HCT116 (cell line): ENCODE measurements at regions not wholly inside any gene's neighbourhood (a gene's known extent, or its start where the extent isn't known, plus 50 kb on each side); places are given as distances from the start of the nearest gene placed in this dataset.

Experiments used
- ATAC-seq: fragments of 200-7000 bp; cut with Tn5 transposase; 2 replicates; pipeline ENCODE4 v1.9.1; 2020; ENCODE audit warnings: mild to moderate bottlenecking, moderate library complexity
- BruUV-seq: library from RNA; stranded (reverse); fragments of 400-500 nt; replicated peaks from 2 replicates; lab custom pipeline; 2021; lab: Mats Ljungman, UMichigan
- CTCF ChIA-PET: fragments of 300-600 bp; sonication (Branson Sonifier 250); formaldehyde crosslinking; loops from one replicate; lab custom pipeline; 2021; ENCODE audit warnings: antibody characterized with exemption; lab: Charles Lee
- POLR2A ChIA-PET: fragments of 300-600, 350-600 bp; sonication (Branson Sonifier 250); formaldehyde crosslinking; loops from one replicate; lab custom pipeline; 2021; ENCODE audit warnings: antibody characterized with exemption; lab: Charles Lee
- RAD21 ChIA-PET, 2 experiments: fragments of 300-600 bp; sonication (Branson Sonifier 250); formaldehyde crosslinking; loops; one replicate each; lab custom pipeline; 2023; ENCODE audit warnings: low total read pairs in 2 of 2; ENCODE audit not compliant: uncharacterized antibody in 2 of 2, unreplicated experiment in 2 of 2, low non-redundant PET in 1 of 2; lab: Charles Lee
- DNase-seq: peaks from one replicate; pipeline ENCODE4 v3.0.0-alpha.2; 2010; ENCODE audit warnings: low read depth, low spot score
- H2AFZ ChIP-seq: fragments of 200-600 bp; shearing (Covaris generic), sonication (generic); 2 replicates; pipeline ENCODE4 v1.6.1; 2017; ENCODE audit warnings: low read depth, mixed run types, mixed read lengths, antibody characterized with exemption, low read length; ENCODE audit not compliant: poor library complexity, severe bottlenecking
- H3K27ac ChIP-seq: 2 replicates; pipeline ENCODE4 v1.5.1; 2012; ENCODE audit warnings: low read depth, low read length
- H3K27me3 ChIP-seq: fragments of 200-600 bp; sonication (generic); 2 replicates; pipeline ENCODE4 v1.6.1; 2016; ENCODE audit warnings: mixed run types, low read length, mixed read lengths; ENCODE audit not compliant: insufficient read depth
- H3K36me3 ChIP-seq, 2 experiments: fragments of 200-500 bp in 1 of 2; fragments of 200-600 bp in 1 of 2; sonication (Bioruptor generic) in 1 of 2; sonication (generic) in 1 of 2; 2 replicates each; pipeline versions ENCODE4 v1.5.1 to v1.6.1; 2014 to 2016; ENCODE audit warnings: low read length in 2 of 2, inconsistent platforms in 1 of 2, mixed read lengths in 1 of 2, mixed run types in 1 of 2; ENCODE audit not compliant: insufficient read depth in 2 of 2, control insufficient read depth in 1 of 2
- H3K4me1 ChIP-seq, 2 experiments: fragments of 200-600 bp in 1 of 2; sonication (generic) in 1 of 2; 2 replicates each; pipeline versions ENCODE4 v1.5.1 to v1.6.1; 2012 to 2017; ENCODE audit warnings: low read length in 2 of 2, inconsistent platforms in 1 of 2, mild to moderate bottlenecking in 1 of 2, mixed read lengths in 1 of 2, mixed run types in 1 of 2, moderate library complexity in 1 of 2; ENCODE audit not compliant: insufficient read depth in 2 of 2, control insufficient read depth in 1 of 2
- H3K4me2 ChIP-seq: fragments of 200-600 bp; sonication (generic); 2 replicates; pipeline ENCODE4 v1.6.1; 2017; ENCODE audit warnings: mixed run types, low read length, mixed read lengths
- H3K4me3 ChIP-seq, 2 experiments: fragments of 200-600 bp in 1 of 2; sonication (generic) in 1 of 2; replicated peaks in 1 of 2; 2 replicates each; pipeline ENCODE4 v1.5.1; 2011 to 2016; ENCODE audit warnings: low read length in 2 of 2, control low read depth in 1 of 2, low read depth in 1 of 2, mild to moderate bottlenecking in 1 of 2, mixed read lengths in 1 of 2, mixed run types in 1 of 2
- H3K79me2 ChIP-seq: fragments of 200-600 bp; sonication (generic); 2 replicates; pipeline ENCODE4 v1.6.1; 2017; ENCODE audit warnings: mild to moderate bottlenecking, mixed run types, low read length, moderate library complexity, mixed read lengths; ENCODE audit not compliant: insufficient read depth
- H3K9ac ChIP-seq: fragments of 200-600 bp; sonication (generic); 2 replicates; pipeline ENCODE4 v1.6.1; 2016; ENCODE audit warnings: low read length, mixed read lengths
- H3K9me2 ChIP-seq: fragments of 200-600 bp; sonication (generic), shearing (Covaris generic); 2 replicates; pipeline ENCODE4 v1.6.1; 2017; ENCODE audit warnings: mixed run types, mild to moderate bottlenecking, moderate library complexity; ENCODE audit not compliant: insufficient read depth
- H3K9me3 ChIP-seq, 2 experiments: fragments of 200-500 bp in 1 of 2; fragments of 200-600 bp in 1 of 2; sonication (Bioruptor generic) in 1 of 2; sonication (generic) in 1 of 2; 2 replicates each; pipeline ENCODE4 v1.6.1; 2014 to 2017; ENCODE audit warnings: low read length in 2 of 2, mixed read lengths in 2 of 2, inconsistent platforms in 1 of 2, low read depth in 1 of 2, mild to moderate bottlenecking in 1 of 2, mixed run types in 1 of 2, moderate library complexity in 1 of 2; ENCODE audit not compliant: control insufficient read depth in 1 of 2, insufficient read depth in 1 of 2
- H4K20me1 ChIP-seq: fragments of 200-600 bp; sonication (generic), shearing (Covaris generic); 2 replicates; pipeline ENCODE4 v1.6.1; 2017; ENCODE audit warnings: mixed run types, mild to moderate bottlenecking, moderate library complexity; ENCODE audit not compliant: insufficient read depth
- CBX3 ChIP-seq: IDR thresholded peaks from 2 replicates; pipeline ENCODE4 v1.6.1; 2012; ENCODE audit warnings: low read depth
- SRF ChIP-seq: IDR thresholded peaks from 2 replicates; pipeline ENCODE4 v1.6.1; 2012; ENCODE audit warnings: low read depth
- ZNF274 ChIP-seq: fragments of 200-500 bp; sonication (Bioruptor generic); IDR thresholded peaks from 2 replicates; pipeline ENCODE4 v1.6.1; 2014; ENCODE audit warnings: mild to moderate bottlenecking, low read depth, low read length, inconsistent platforms
- intact Hi-C: fragments of 100-400 bp; cut with micrococcal nuclease; formaldehyde crosslinking; loops from 2 replicates; pipeline ENCODE4 v1.10.0; 2022

- peaks cover 2% of the 10 kb centered on the region for H3K27me3 ChIP-seq
These were observed 139.4 kb downstream of the ID4 start for GRCh38 chr6:19976411-19977129.

GRCh38 chr6:19979059-19979458, 141.9 kb downstream of the ID4 start:
- no peak overlapping the region for H3K4me3 ChIP-seq
- H3K36me3 ChIP-seq, result no peaks in the 10 kb centered on the region
- no TSS peak for BruUV-seq
- H3K4me1 ChIP-seq, result no peaks in the 10 kb centered on the region
- no peaks in the 10 kb centered on the region for H3K9me3 ChIP-seq
- ChIA-PET POLR2A (no interaction called here), CTCF (no interaction called here)
- no peak overlapping the region for H3K9ac ChIP-seq
- DNase-seq, result no peak
- ATAC-seq, result no peak
- intact Hi-C loops, result no loop called here
- no peak overlapping the region for H3K27ac ChIP-seq
- no peaks in the 10 kb centered on the region for H3K79me2 ChIP-seq
- H3K4me2 ChIP-seq, result no peak overlapping the region
- H3K9me2 ChIP-seq, result no peaks in the 10 kb centered on the region
- no peak overlapping the region for H2AFZ ChIP-seq
- no peak for TF ChIP-seq CBX3
- no peak for TF ChIP-seq ZNF274
- TF ChIP-seq, all 23 proteins: peak for 0
- Histone ChIP-seq H3K27me3 (peaks cover 20% of the 10 kb centered on the region), H4K20me1 (no peaks in the 10 kb centered on the region)
- RAD21 ChIA-PET, result no interaction called here

More at GRCh38 chr6:19976411-19977129, 139.4 kb downstream of the ID4 start:
- intact Hi-C loops, result no loop called here
- Histone ChIP-seq H3K9ac (no peak overlapping the region), H3K36me3 (no peaks in the 10 kb centered on the region), H3K79me2 (no peaks in the 10 kb centered on the region), H3K4me3 (no peak overlapping the region), H2AFZ (no peak overlapping the region), H4K20me1 (no peaks in the 10 kb centered on the region), H3K9me3 (no peaks in the 10 kb centered on the region), H3K9me2 (no peaks in the 10 kb centered on the region), H3K4me2 (no peak overlapping the region), H3K4me1 (no peaks in the 10 kb centered on the region), H3K27ac (no peak overlapping the region)
- RAD21 ChIA-PET, result no interaction called here
- no peak for ATAC-seq
- POLR2A ChIA-PET, result no interaction called here
- TF ChIP-seq SRF, result no peak
- no peak for DNase-seq
- BruUV-seq, result no TSS peak
- CTCF ChIA-PET, result no interaction called here
